RWPE2 (cell line): ENCODE measurements at regions not wholly inside any gene's neighbourhood (a gene's known extent, or its start where the extent isn't known, plus 50 kb on each side); places are given as distances from the start of the nearest gene placed in this dataset.

Experiments used
- ATAC-seq: fragments of 200-7000 bp; cut with Tn5 transposase; 3 replicates; pipeline ENCODE4 v1.9.1; 2021; ENCODE audit warnings: low read depth
- DNase-seq: peaks from one replicate; pipeline ENCODE4 v3.0.0-alpha.2; 2020; ENCODE audit warnings: low spot score
- H3K27ac ChIP-seq: fragments of 450-650 bp; 2 replicates; pipeline ENCODE4 v1.5.1; 2017; ENCODE audit warnings: mild to moderate bottlenecking; ENCODE audit not compliant: poor library complexity, severe bottlenecking
- H3K27me3 ChIP-seq: fragments of 250-450 bp; sonication (Bioruptor Pico); 2 replicates; pipeline ENCODE4 v1.5.1; 2021; ENCODE audit warnings: mild to moderate bottlenecking, moderate library complexity; ENCODE audit not compliant: insufficient read depth, poor library complexity, severe bottlenecking
- H3K36me3 ChIP-seq: fragments of 250-450 bp; sonication (Bioruptor Pico); 2 replicates; pipeline ENCODE4 v1.5.1; 2020; ENCODE audit warnings: low read depth, mild to moderate bottlenecking, moderate library complexity
- H3K4me1 ChIP-seq: fragments of 250-450 bp; sonication (Bioruptor Pico); 2 replicates; pipeline ENCODE4 v1.5.1; 2021; ENCODE audit warnings: mild to moderate bottlenecking, moderate library complexity; ENCODE audit not compliant: insufficient read depth, poor library complexity, severe bottlenecking
- H3K4me3 ChIP-seq: fragments of 250-450 bp; sonication (Bioruptor Pico); 2 replicates; pipeline ENCODE4 v1.5.1; 2021; ENCODE audit warnings: mild to moderate bottlenecking, moderate library complexity; ENCODE audit not compliant: severe bottlenecking
- H3K9me3 ChIP-seq: fragments of 250-450 bp; sonication (Bioruptor Pico); 2 replicates; pipeline ENCODE4 v1.5.1; 2021; ENCODE audit warnings: mild to moderate bottlenecking, moderate library complexity; ENCODE audit not compliant: severe bottlenecking
- CTCF ChIP-seq: fragments of 450-650 bp; IDR thresholded peaks from one replicate; pipeline ENCODE4 v1.5.1; 2017; ENCODE audit warnings: mild to moderate bottlenecking, moderate library complexity; ENCODE audit not compliant: poor library complexity, severe bottlenecking

DNA sequence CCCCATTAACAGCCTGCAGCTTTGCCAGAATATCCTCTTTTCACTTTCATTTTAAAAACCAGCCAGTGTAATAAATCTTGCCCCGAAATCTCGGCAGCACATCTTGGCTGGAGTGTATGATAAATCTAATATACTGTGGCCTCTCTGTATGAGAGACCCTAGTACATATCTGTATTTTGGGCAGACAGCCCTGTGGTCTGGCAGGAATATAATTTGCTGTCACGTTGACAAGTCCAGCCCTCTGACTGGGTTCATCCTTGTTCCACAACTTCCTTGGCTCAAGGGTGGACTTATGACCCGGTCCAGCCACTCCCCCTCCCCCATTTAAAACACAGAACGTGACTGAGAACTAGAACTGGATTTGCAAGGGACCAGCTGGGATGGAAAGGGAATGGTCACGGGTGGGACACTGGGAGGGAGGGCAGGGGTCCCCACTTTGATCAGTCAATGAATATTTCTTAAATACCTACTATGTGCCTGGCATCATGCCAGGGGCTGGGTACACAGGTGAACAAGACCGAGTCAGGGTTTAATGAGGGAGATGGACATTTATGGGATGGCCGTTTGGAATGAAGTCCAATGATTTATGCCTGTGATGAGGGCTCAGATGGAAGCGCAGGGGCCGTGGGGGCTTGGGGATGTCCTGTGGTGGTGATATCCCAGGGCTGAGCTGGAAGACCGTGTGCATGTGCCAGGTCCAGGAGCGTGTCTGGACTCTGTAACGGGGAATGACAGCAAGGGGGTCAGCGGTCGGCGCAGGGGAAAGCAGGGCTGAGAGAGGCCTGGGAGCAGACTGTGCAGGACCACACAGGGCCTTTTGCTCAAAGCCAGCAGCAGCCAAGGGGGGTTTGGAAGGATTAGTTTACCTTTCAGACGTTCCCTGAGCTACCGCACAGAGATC, 190.5 kb downstream of the PHETA1 start:
- Histone ChIP-seq H3K27me3 (no peaks in the 10 kb centered on the region), H3K4me3 (no peak overlapping the region), H3K4me1 (no peaks in the 10 kb centered on the region), H3K27ac (no peak overlapping the region), H3K36me3 (no peaks in the 10 kb centered on the region), H3K9me3 (no peaks in the 10 kb centered on the region)
- DNase-seq (no peak), ATAC-seq (no peak)
- no peak for TF ChIP-seq CTCF

GRCh38 chr12:111175396-111176094, 193.3 kb downstream of the PHETA1 start:
- DNase-seq: no peak
- no peak overlapping the region for H3K27ac ChIP-seq

GRCh38 chr12:111174961-111175345, 193.9 kb downstream of the PHETA1 start:
- Histone ChIP-seq H3K27ac (no peak overlapping the region), H3K36me3 (no peaks in the 10 kb centered on the region), H3K4me1 (no peaks in the 10 kb centered on the region), H3K27me3 (no peaks in the 10 kb centered on the region), H3K4me3 (no peak overlapping the region), H3K9me3 (no peaks in the 10 kb centered on the region)
- ATAC-seq: no peak
- TF ChIP-seq CTCF: no peak
- DNase-seq: no peak

More at GRCh38 chr12:111175396-111176094, 193.3 kb downstream of the PHETA1 start:
- Histone ChIP-seq H3K4me3 (no peak overlapping the region), H3K36me3 (no peaks in the 10 kb centered on the region), H3K9me3 (no peaks in the 10 kb centered on the region), H3K4me1 (no peaks in the 10 kb centered on the region), H3K27me3 (no peaks in the 10 kb centered on the region)
- no peak for ATAC-seq
- no peak for TF ChIP-seq CTCF

- Histone ChIP-seq H3K4me3 (no peak overlapping the region), H3K27me3 (no peaks in the 10 kb centered on the region), H3K9me3 (no peaks in the 10 kb centered on the region), H3K36me3 (no peaks in the 10 kb centered on the region), H3K4me1 (no peaks in the 10 kb centered on the region), H3K27ac (no peak overlapping the region)
- peak; percentile 37 for TF ChIP-seq CTCF
- ATAC-seq: 0 out of 3 replicates have a peak, but pooled peaks have one; percentile 35
- no peak for DNase-seq
Observed at GRCh38 chr12:111174251-111174960, 194.5 kb downstream of the PHETA1 start.
